ENCODE measurements at regions not wholly inside any gene's neighbourhood (a gene's known extent, or its start where the extent isn't known, plus 50 kb on each side); places are given as distances from the start of the nearest gene placed in this dataset.

GRCh38 chr17:6334386-6334785, 100.5 kb downstream of the AIPL1 start:
- TF ChIP-seq, protein P1, sequence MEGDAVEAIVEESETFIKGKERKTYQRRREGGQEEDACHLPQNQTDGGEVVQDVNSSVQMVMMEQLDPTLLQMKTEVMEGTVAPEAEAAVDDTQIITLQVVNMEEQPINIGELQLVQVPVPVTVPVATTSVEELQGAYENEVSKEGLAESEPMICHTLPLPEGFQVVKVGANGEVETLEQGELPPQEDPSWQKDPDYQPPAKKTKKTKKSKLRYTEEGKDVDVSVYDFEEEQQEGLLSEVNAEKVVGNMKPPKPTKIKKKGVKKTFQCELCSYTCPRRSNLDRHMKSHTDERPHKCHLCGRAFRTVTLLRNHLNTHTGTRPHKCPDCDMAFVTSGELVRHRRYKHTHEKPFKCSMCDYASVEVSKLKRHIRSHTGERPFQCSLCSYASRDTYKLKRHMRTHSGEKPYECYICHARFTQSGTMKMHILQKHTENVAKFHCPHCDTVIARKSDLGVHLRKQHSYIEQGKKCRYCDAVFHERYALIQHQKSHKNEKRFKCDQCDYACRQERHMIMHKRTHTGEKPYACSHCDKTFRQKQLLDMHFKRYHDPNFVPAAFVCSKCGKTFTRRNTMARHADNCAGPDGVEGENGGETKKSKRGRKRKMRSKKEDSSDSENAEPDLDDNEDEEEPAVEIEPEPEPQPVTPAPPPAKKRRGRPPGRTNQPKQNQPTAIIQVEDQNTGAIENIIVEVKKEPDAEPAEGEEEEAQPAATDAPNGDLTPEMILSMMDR (conservative IDR thresholded peaks at IDR 0.05; ENCODE audit: low read length) = no peak
- TF ChIP-seq EZH2phosphoT487 (IDR thresholded peaks at IDR 0.05; ENCODE audit: borderline replicate concordance) = no peak
